GM21423 (cell line): ENCODE measurements at regions not wholly inside any gene's neighbourhood (a gene's known extent, or its start where the extent isn't known, plus 50 kb on each side); places are given as distances from the start of the nearest gene placed in this dataset.
"Not testable (repeated sequence)": the region's sequence is repeated elsewhere in the genome, so short reads cannot be mapped to it uniquely, and the experiment has no call there.

Experiments
- ATAC-seq: cut with Tn5 transposase; IDR thresholded peaks from one replicate; pipeline ENCODE4 v1.9.1; 2021; ENCODE audit warnings: mild to moderate bottlenecking, moderate library complexity; ENCODE audit not compliant: unreplicated experiment

DNA sequence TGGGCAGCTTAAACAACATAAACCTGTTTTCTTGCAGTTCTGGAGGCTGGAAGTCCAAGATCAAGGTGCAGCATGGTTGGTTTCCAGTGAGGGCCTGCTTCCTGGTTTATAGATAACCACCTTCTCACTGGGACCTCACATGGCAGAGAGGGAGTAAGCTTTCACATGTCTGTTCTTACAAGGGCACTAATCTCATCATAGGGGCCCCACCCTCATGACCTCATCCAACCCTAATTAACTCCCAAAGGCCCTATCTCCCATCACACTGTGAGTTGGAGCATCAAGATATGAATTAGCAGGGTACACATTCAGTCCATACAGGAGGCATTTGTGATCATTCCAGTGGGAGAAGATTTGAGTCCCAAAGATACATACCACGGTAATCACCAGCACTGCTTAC is 50.5 kb upstream of the GRIN2A start:
- ATAC-seq: no peak

DNA sequence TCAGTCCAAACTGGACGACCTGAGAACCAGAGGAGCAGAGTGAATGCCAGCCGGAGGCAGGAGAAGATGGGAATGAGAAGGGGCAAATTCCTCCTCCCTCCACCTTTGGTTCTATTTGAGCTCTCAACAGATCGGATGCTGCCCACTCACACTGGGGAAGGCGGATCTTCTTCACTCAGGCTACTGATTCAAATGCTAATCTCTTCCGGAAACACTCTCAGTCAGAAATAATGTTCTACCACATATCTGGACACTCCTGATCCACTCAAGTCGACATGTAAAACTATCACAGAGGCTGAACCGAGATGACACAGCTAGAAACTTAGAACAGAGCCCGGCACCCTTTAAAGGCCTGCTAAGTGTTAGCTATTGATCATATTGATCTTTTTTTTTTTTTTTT is 57.4 kb upstream of the GRIN2A start:
- ATAC-seq: no peak

DNA sequence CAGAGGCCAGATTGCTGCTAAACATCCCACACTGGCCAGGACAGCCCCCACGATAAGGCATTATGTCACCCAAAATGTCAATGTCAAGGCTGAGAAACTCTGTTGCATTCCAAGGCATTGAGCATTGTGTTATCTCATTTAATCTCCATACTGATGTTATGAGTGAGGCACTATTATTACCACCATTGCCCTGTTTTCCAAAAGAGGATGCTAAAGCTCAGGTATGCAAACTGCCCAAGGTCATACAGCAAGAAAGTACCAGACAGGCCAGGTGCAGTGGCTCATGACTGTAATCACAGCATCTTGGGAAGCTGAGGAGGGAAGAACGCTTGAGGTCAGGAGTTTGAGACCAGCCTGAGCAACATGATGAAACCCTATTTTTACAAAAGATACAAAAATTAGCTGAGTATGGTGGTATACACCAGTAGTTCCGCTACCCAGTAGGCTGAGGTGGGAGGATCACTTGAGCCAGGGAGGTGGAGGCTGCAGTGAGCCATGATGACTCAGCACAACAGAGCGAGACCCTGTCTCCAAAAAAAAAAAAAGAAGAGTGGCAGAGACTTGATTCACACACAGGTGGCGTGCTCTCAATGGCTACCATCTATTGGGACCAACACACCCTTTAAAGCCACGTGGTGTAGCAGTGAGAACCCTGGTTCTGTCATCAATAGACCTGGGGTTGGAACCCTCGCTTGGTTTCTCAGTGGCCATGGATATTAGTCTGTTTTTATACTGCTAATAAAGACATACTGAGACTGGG is 58.8 kb upstream of the GRIN2A start:
- no peak for ATAC-seq

DNA sequence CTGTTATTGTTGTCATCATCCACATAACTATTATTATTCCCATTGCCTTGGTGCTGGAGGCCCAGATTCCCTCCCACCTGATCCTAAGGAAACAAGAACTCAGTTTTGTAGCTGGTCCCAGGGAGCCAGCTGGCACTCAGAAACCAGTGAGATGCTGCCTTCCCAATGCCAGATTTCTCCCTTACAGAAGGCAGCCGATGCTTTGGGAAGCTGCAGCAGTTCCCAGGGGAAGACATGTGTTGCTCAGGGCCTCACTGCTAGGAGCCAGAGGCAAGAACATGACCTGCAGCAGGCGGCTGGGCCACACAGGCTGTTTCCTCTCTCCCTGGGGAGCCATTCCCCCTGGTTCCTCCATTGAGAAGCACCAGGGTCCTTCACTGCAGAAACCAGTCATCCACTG is 59.9 kb upstream of the GRIN2A start:
- no peak for ATAC-seq

DNA sequence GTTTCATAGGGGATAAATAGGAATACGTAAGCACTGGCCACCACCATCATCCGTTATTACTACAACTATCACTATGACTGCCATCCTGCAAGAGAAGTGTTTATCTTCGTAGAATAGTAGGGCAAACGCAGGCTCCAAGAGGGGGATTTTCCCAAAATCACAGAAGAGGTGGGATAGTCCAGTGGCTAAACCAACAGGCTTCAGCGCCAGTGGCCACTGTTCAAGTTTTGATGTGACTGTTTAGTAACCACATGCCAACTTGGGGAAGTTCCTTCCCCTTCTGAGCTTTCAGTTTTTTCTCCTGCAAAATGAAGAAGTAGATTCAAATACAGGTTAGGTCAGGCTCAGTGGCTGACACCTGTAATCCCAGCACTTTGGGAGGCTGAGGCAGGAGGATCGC is 60.7 kb upstream of the GRIN2A start:
- ATAC-seq: no peak

DNA sequence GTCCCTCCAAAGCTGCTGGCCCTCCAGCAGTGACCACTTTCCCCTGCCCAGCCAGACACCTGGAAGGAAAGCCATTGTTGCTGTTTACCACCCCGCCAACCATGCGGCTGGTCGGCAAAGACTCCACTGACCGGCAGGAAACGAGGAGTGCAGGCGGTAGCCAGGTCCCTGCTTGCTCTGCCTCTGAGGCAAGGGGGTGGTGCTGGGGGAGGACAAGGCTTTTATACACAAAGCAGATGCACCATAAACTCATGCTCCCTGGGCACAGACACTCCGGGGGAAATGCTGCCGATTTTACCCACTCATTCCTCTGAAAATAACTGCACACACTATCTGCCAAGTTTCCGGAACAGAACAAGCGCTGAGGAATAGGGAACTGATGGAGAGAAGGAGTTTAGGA is 62.8 kb upstream of the GRIN2A start:
- ATAC-seq: no peak

DNA sequence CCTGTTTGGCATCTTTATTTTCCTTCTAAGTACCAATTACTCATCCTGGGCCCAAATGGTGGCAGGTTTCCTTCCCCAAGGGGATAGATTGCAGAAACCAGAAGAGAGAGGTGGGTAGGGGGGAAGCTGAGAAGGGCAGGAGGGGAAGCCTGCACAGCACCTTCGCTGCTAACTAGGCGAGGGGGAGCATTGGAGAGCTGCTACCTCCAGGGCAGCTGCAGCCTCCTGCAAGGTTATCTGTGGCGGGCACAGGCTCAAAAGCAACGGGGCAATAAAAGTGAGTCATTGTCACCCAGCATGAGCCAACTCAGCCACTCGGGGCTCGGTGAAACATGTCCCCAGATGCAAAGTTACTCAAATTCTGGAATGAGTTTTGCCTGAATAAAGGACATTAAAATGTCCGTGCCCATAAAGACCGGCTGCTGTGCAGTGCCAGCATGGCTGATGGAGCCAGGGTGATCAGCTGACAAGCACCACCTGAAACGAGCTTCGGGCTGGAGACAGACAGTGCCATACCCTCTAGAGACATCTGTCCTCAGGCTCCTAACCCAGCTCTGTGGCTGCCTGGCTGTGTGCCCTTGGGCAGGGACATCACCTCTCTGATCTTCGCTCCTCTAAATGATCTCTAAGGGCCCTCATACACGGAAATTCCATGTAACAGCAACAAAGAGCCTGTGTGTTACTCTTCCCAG is 68.1 kb upstream of the GRIN2A start:
- no peak for ATAC-seq

DNA sequence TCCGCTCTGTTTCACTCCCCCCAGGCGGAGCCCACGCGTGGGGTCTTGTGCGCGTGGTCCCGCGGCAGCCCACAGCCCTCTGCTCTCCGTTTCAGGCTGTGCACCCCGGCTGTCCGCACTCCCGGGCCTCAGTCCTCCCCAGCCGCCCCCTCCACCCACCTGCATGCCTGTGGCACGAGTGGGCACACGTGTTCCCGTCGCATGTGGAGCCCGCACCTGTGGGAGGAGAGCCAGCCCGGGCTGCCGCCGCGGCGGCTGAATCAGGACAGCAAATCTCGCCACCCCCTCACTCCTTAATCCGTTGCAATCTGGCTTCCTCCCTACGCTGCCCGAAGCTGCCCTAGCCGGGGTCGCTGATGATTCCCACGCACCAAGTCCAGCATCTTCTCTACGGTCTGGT is 69.9 kb upstream of the GRIN2A start:
- ATAC-seq: no peak

DNA sequence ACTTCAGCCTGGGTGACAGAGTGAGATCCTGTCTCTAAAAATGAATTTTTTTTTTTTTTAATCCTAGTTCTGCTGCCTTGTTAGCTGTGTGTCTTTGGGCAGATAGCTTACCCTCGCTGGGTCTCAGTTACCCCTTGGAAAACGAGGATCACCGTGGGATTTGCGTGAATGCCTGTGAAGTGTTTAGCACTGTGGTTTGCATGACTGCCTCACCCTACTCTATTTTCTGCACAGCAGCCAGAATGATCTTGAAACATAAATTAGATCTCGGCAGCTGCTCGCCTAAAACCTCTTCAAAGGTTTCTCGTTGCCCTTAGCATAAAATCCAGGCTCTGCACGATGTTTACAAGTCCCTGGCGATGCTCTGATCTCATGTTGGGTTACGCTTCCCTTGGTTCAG is 71.2 kb upstream of the GRIN2A start:
- no peak for ATAC-seq

DNA sequence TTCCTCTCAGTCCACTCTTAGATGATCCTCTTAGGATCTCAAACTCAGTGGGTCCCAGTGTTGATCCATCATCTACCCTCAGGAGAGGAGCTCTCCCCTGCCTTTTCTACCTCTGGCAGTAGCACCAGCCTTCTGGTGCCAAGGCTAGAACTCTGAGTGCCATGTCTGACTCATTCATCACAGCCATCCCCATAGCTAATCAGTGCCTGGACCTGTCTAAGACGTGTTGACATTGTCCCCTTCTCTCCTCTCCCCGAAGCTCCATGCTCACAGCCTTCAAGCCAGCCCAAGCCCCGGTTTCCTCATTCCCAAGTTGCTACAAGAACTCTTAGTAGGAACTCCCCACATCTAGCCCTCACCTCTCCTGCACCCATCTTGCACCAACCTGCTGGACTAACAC is 73.5 kb upstream of the GRIN2A start:
- ATAC-seq: no peak

DNA sequence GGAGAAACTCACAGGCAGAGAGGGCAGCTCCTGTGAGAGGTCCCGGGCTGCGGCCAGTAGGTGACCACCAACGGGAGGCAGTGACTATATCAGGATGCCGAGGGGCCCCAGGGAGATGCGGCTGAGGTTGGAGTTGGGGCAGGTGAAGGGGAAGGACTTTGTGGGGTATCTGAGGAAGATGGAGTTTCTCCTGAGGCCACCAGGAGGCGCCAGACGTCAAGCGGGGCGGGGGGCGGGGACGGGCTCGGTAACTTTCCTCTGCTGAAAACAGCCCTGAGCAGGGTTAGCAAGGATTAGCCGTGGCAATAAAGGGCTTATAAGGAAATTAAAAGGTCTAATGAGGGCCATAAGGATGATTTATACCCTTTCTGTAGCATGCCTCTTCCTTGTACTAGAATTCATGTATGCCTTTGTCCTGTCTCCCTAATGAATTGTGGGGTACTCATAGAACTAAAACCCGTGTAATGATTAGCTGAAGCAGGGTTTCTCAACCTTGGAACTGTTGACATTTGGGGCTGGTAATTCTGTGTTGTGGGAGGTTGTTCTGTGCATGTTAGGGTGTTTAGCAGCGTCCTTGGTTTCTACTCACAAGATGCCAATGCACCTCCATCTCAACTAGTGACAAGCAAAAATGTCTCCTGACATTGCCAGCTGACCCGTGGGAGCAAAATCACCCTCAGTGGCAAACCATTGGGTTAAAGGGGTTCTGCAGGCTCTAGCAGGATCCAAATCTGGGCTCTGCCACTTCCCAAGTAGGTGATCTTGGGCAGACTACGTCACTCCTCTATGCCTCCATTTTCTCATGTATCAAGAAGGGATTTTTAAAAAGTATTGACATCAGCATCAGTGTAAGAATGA is 74.8 kb upstream of the GRIN2A start:
- no peak for ATAC-seq

DNA sequence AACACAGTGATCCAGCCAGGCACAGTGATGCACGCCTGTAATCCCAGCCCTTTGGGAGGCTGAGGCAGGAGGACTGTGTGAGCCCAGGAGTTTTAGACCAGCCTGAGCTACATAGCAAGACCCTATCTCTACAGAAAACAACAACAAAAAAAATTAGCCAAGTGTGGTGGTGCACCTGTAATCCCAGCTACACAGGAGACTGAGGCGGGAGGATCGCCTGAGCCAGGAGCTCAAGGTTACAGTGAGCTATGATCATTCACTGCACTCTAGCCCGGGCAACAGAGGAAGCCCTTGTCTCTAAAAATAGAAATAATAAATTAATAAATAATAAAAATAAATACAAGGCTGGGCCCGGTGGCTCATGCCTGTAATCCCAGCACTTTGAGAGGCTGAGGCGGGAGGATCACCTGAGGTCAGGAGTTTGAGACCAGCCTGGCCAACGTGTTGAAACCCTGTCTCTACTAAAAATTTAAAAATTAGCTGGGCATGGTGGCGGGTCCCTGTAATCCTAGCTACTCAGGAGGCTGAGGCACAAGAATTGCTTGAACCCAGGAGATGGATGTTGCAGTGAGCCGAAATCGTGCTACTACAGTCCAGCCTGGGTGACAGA is 75.5 kb upstream of the GRIN2A start:
- not testable (repeated sequence) for ATAC-seq

DNA sequence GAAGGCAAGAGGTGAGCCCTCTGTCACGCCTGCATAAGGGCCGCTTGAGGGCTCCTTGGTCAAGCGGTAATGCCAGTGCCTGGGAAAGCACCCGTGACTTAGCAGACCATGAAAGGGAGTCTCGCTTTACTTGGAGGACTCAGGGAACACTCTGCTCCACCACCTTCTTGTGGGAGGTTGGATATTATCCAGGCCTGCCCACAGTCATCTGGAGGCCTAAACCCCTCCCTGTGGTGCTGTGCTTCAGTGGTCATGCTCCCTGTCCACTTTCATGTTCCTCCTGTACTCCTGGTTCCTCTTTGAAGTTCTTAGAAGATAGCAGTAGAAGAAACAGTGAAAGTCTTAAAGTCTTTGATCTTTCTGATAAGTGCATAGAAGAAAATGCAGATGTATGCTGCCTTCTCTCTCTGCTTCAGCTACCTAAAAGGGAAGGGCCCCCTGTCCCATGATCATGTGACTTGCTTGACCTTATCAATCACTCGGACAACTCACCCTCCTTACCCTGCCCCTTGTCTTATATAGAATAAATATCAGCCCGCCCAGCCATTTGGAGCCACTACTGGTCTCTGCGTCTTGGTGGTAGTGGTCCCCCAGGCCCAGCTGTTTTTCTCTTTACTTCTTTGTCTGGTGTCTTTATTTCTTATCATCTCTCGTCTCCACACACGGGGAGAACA is 76.8 kb upstream of the GRIN2A start:
- not testable (repeated sequence) for ATAC-seq

DNA sequence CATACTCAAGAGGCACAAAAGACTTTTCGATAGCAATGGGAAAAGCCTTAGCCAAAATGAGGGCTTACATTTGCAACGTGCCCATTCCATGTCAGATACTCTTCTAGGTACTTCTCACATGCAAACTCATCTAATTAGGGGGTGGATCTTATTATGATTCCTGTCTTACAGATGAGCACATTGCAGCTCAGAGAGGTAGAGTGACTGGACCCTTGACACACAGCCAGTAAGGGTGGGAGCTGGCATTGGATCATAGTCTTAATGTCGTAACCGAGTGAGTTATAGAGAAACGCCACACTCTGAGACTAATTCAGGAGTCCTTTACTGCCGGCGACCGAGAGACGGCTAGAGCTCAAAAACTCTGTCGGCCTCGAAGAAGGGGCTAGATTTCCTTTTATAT is 78.8 kb upstream of the GRIN2A start:
- ATAC-seq: no peak

DNA sequence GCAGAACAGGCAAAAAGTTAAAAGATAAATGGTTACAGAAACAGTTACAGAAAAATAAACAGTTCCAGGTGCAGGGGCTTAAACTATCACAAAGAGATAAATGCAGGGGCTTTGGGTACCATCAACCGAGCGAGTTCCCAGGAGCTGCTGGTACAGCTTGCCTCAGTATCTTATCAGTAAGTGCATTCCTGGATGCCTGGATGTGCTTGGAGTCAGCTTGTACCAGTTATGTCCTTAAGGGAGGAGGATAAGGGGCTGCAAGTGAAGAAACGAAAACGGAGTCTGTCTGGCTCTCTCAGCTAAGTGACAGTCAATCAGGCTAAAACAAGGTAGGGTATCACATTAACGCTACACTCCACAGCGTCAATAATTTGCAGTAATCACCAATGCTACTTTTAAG is 79.3 kb upstream of the GRIN2A start:
- not testable (repeated sequence) for ATAC-seq

DNA sequence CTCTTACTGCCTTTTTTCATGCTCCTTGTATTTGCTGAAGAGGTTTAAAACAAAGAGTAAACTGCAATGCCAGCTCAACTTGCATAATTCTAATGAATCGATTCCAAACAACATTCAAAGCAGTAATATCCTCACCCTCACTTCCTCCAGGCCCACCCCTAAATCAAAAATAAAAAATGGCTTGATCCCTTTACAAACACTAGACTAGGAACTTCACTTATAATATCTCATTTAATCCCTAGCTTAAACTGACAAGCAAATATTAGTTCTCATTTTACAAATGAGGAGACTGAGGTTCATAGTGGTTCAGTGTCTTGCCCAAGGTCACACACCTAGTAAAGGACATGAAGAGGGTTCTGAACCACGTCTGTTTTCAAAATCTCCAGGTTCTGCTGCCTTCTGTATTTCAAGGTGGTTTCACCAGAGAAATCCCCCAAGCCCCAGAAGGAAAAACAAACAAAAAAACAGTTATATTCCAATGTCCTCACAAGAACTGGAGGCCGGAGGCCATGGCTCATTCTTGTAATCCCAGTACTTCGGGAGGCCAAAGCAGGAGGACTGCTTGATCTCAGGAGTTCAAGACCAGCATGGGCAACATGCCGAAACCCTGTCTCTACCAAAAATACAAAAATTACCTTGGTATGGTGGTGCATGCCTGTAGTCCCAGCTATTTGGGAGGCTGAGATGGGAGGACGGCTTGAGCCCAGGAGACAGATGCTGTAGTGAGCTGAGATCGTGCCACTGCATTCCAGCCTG is 80.3 kb upstream of the GRIN2A start:
- no peak for ATAC-seq

DNA sequence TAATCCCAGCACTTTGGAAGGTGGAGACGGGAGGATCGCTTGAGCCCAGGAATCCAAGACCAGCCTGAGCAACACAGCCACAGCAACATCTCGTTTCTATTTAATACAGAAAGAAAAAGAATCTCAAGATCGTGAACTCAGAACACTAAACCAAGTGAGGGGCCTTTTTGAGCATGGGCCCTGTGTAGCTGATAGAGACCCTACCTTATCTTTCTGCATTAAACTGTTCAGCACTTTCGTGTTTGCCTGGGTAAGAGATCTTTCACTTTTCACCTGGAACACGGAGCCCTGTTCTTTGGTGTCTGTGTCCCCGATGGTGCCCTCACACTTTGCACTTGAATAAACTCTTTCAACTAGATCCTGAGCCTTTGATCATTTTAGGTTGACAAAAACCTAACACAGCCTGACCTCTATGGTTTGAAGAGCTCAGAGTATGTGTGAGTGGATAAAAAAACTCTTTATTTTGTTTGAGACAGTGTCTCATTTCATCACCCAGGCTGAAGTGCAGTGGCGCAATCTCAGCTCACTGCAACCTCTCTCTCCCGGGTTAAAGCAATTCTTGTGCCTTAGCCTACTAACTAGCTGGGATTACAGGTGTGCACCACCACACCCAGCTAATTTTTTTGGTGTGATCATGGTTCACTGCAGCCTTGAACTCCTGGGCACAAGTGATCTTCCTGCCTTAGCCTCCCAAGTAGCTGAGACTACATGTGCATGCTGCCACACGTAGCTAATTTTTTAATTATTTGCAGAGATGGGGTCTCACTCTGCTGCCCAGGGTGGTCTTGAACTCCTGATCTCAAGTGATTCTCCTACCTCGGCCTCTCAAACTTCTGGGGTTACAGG is 83.8 kb upstream of the GRIN2A start:
- no peak for ATAC-seq

DNA sequence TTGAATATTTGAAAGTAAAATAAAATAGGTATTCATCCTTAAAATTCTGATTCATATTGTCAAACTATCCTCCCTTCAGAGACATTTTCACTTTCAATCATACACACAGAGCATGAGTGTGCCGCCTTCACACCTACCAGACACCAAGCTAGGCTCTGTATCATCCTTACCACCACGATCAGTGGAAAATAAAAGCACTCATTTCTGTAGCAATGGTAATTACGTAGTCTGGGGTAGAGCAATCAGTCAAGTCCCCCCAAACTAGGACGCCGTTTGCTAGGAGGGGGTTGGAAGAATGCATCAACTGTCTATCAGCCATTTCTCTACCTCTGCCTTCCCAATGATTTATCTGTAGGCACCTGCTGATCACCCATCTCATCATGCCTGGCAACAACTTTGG is 84.6 kb upstream of the GRIN2A start:
- ATAC-seq: no peak

DNA sequence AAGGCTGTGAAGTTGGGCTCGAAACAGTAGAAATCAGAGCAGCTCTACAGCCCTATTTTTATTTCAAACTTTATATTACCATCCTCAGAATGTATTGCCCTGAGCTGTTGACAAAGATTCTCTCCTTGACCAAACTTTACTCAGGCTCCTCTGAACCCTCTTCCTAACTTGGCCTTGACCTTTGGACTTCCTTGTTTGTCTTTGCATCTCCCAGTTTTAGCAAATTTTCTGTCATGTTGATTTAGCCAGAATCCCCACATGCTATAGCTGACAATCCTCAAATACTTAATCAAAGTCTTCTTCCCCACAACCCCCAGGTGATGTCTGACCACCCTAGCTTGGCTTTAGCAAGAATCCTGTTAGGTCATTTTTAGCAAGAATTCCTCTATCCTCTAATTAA is 87.4 kb upstream of the GRIN2A start:
- ATAC-seq: no peak
